ENCODE measurements at regions not wholly inside any gene's neighbourhood (a gene's known extent, or its start where the extent isn't known, plus 50 kb on each side); places are given as distances from the start of the nearest gene placed in this dataset.

GRCh38 chr2:223500709-223501108, 101.5 kb downstream of the SCG2 start:
- H3F3A ChIP-seq (replicated peaks; ENCODE audit: insufficient read depth), result no peaks in the 10 kb centered on the region
- no peak for DNase-seq
- TF ChIP-seq NRF1 (IDR thresholded peaks at IDR 0.05; ENCODE audit: low read depth, low read length), result no peak
- TF ChIP-seq JUND (IDR thresholded peaks at IDR 0.05), result no peak
- no peak for TF ChIP-seq CTCF (IDR thresholded peaks at IDR 0.05)
- no peak for TF ChIP-seq GABPA (IDR thresholded peaks at IDR 0.05; ENCODE audit: low read depth)
- ChIA-PET POLR2A (no interaction called here), CTCF (interaction anchor here (1.7 kb wide), 1 partner anchor 11 kb away, joined by 8 read pairs; no protein-coding TSS in a partner anchor)
- H3K36me3 ChIP-seq (replicated peaks in 1 of 2; ENCODE audit: control insufficient read depth in 1 of 2, insufficient read depth in 2 of 2, low read length in 1 of 2), result no peaks in the 10 kb centered on the region
- no peaks in the 10 kb centered on the region for H3K27me3 ChIP-seq (ENCODE audit: insufficient read depth)
- no peak overlapping the region for H3K4me3 ChIP-seq (ENCODE audit: low read depth in 2 of 2, low read length in 1 of 2)
- H3K4me2 ChIP-seq, result no peak overlapping the region
- H3K79me2 ChIP-seq (ENCODE audit: insufficient read depth), result no peaks in the 10 kb centered on the region
- 94% methylated on average over 6 of the region's 6 CpGs for WGBS (ENCODE audit: low lambda C conversion rate)
- no peaks in the 10 kb centered on the region for H4K20me1 ChIP-seq (ENCODE audit: insufficient read depth)
- peaks cover 0 to 6% of the 10 kb centered on the region in 2 experiments; a peak in 2 of 4 replicates for H3K4me1 ChIP-seq (ENCODE audit: control insufficient read depth in 1 of 2, insufficient read depth in 2 of 2, low read depth in 1 of 2, low read length in 1 of 2)
- no peaks in the 10 kb centered on the region for H3K9me3 ChIP-seq
- H3K9me2 ChIP-seq, result no peaks in the 10 kb centered on the region
- no peak overlapping the region for H3K9ac ChIP-seq
- no peak overlapping the region for H3K27ac ChIP-seq (ENCODE audit: low read depth in 2 of 2, low read length in 1 of 2)
- H2AFZ ChIP-seq (ENCODE audit: low read depth), result no peak overlapping the region

- H3K9ac ChIP-seq, result no peak overlapping the region
- no peaks in the 10 kb centered on the region for H3K79me2 ChIP-seq (ENCODE audit: insufficient read depth)
- H3K4me3 ChIP-seq (ENCODE audit: low read depth in 2 of 2, low read length in 1 of 2), result no peak overlapping the region
- H3K4me1 ChIP-seq (ENCODE audit: control insufficient read depth in 1 of 2, insufficient read depth in 2 of 2, low read depth in 1 of 2, low read length in 1 of 2), result peaks cover 0 to 6% of the 10 kb centered on the region in 2 experiments; a peak in 2 of 4 replicates
- DNase-seq, result no peak
- H3K36me3 ChIP-seq (replicated peaks in 1 of 2; ENCODE audit: control insufficient read depth in 1 of 2, insufficient read depth in 2 of 2, low read length in 1 of 2), result no peaks in the 10 kb centered on the region
- H4K20me1 ChIP-seq (ENCODE audit: insufficient read depth), result no peaks in the 10 kb centered on the region
- H3K27ac ChIP-seq (ENCODE audit: low read depth in 2 of 2, low read length in 1 of 2), result peak overlapping the region in 1 of 2 experiments; percentile 6; a peak in 2 of 4 replicates
- H3K4me2 ChIP-seq, result no peak overlapping the region
- POLR2A ChIA-PET, result no interaction called here
- WGBS (ENCODE audit: low lambda C conversion rate), result 81% methylated on average over 2 of the region's 2 CpGs
- no peaks in the 10 kb centered on the region for H3K27me3 ChIP-seq (ENCODE audit: insufficient read depth)
- H3K9me2 ChIP-seq, result no peaks in the 10 kb centered on the region
- no peak for TF ChIP-seq EP300 (IDR thresholded peaks at IDR 0.05; ENCODE audit: borderline replicate concordance in 1 of 2, low read depth in 1 of 2, low read length in 1 of 2)
- peak; percentile 36; the same call in 1 of the 2 replicates for TF ChIP-seq FOSL2 (IDR thresholded peaks at IDR 0.05; ENCODE audit: borderline replicate concordance, low read depth)
- CTCF ChIA-PET, result interaction anchor here (0.7 to 1.2 kb wide), 3 partner anchors 63 to 530 kb away, joined by 3 read pairs; no protein-coding TSS in a partner anchor
- H2AFZ ChIP-seq (ENCODE audit: low read depth), result no peak overlapping the region; the same call in 1 of the 2 replicates
- H3K9me3 ChIP-seq, result no peaks in the 10 kb centered on the region
- H3F3A ChIP-seq (replicated peaks; ENCODE audit: insufficient read depth), result no peaks in the 10 kb centered on the region
These were observed 100.5 kb downstream of the SCG2 start for GRCh38 chr2:223501641-223502040.

- Histone ChIP-seq H3K9me2 (no peaks in the 10 kb centered on the region), H3K9me3 (no peaks in the 10 kb centered on the region), H3K27ac (ENCODE audit: low read depth in 2 of 2, low read length in 1 of 2) (no peak overlapping the region), H3K9ac (no peak overlapping the region), H3K4me2 (no peak overlapping the region), H2AFZ (ENCODE audit: low read depth) (no peak overlapping the region), H3K79me2 (ENCODE audit: insufficient read depth) (no peaks in the 10 kb centered on the region), H4K20me1 (ENCODE audit: insufficient read depth) (no peaks in the 10 kb centered on the region), H3K4me1 (ENCODE audit: control insufficient read depth in 1 of 2, insufficient read depth in 2 of 2, low read depth in 1 of 2, low read length in 1 of 2) (peaks cover 0 to 12% of the 10 kb centered on the region in 2 experiments; a peak in 2 of 4 replicates), H3F3A (replicated peaks; ENCODE audit: insufficient read depth) (peaks cover 10% of the 10 kb centered on the region), H3K27me3 (ENCODE audit: insufficient read depth) (no peaks in the 10 kb centered on the region), H3K4me3 (ENCODE audit: low read depth in 2 of 2, low read length in 1 of 2) (no peak overlapping the region), H3K36me3 (replicated peaks in 1 of 2; ENCODE audit: control insufficient read depth in 1 of 2, insufficient read depth in 2 of 2, low read length in 1 of 2) (no peaks in the 10 kb centered on the region)
- 74% methylated on average over 3 of the region's 3 CpGs for WGBS (ENCODE audit: low lambda C conversion rate)
- TF ChIP-seq RFX5 (IDR thresholded peaks at IDR 0.05; ENCODE audit: low read length) (no peak), TEAD4 (IDR thresholded peaks at IDR 0.05; ENCODE audit: borderline replicate concordance, insufficient read depth) (no peak), GATA2 (CRISPR knock-in tag; IDR thresholded peaks at IDR 0.05) (no peak), CHD2 (IDR thresholded peaks at IDR 0.05; ENCODE audit: low read length, partially characterized antibody) (no peak), RCOR1 (IDR thresholded peaks at IDR 0.05; ENCODE audit: low read length) (no peak), RAD21 (IDR thresholded peaks at IDR 0.05; ENCODE audit: low read length) (no peak), TAF1 (IDR thresholded peaks at IDR 0.05; ENCODE audit: borderline replicate concordance, low read depth, low read length) (no peak), ELF1 (IDR thresholded peaks at IDR 0.05) (no peak)
- ChIA-PET POLR2A (no interaction called here), CTCF (interaction anchor here (1.2 to 1.7 kb wide), 2 partner anchors 15 to 44 kb away, joined by 3 to 4 read pairs; no protein-coding TSS in a partner anchor)
- no peak for DNase-seq
These were observed 98.4 kb downstream of the SCG2 start for GRCh38 chr2:223503746-223504145.

All from SK-N-SH (cell line).